ENCODE measurements at regions not wholly inside any gene's neighbourhood (a gene's known extent, or its start where the extent isn't known, plus 50 kb on each side); places are given as distances from the start of the nearest gene placed in this dataset.

GRCh38 chr4:163701916-163702315, 207.4 kb downstream of the TMA16 start:
- no peak for TF ChIP-seq POLR2A (IDR thresholded peaks at IDR 0.05)
- no peak for TF ChIP-seq POLR2AphosphoS5 (IDR thresholded peaks at IDR 0.05)
- no peak for TF ChIP-seq CTCF (IDR thresholded peaks at IDR 0.05)

All from breast epithelium (tissue), 3 donors.